ENCODE measurements at regions not wholly inside any gene's neighbourhood (a gene's known extent, or its start where the extent isn't known, plus 50 kb on each side); places are given as distances from the start of the nearest gene placed in this dataset.

- DNase-seq (ENCODE audit: low spot score) = no peak
Measured at GRCh38 chr1:234975941-234976860, 152.4 kb downstream of the TOMM20 start.

GRCh38 chr1:234975122-234975940, 153.3 kb downstream of the TOMM20 start:
- DNase-seq (ENCODE audit: low spot score) = peak; percentile 98

- no peak for DNase-seq (ENCODE audit: low spot score)
Measured at GRCh38 chr1:234973426-234974250, 155.0 kb downstream of the TOMM20 start.

- DNase-seq (ENCODE audit: low spot score) = no peak
Measured at GRCh38 chr1:234972411-234973191, 156.0 kb downstream of the TOMM20 start.

- DNase-seq (ENCODE audit: low spot score) = no peak
Measured at GRCh38 chr1:234971586-234972297, 156.9 kb downstream of the TOMM20 start.

GRCh38 chr1:234970731-234971476, 157.7 kb downstream of the TOMM20 start:
- DNase-seq (ENCODE audit: low spot score) = peak; percentile 72

- peak; percentile 65 for DNase-seq (ENCODE audit: low spot score)
Measured at GRCh38 chr1:234970401-234970730, 158.3 kb downstream of the TOMM20 start.

GRCh38 chr1:234969581-234970400, 158.8 kb downstream of the TOMM20 start:
- peak; percentile 60 for DNase-seq (ENCODE audit: low spot score)

- no peak for DNase-seq (ENCODE audit: low spot score)
Measured at GRCh38 chr1:234969011-234969441, 159.6 kb downstream of the TOMM20 start.

- no peak for DNase-seq (ENCODE audit: low spot score)
Measured at GRCh38 chr1:234968451-234968850, 160.2 kb downstream of the TOMM20 start.

- DNase-seq (ENCODE audit: low spot score) = peak; percentile 33
Measured at GRCh38 chr1:234967121-234967520, 161.5 kb downstream of the TOMM20 start.

- no peak for DNase-seq (ENCODE audit: low spot score)
Measured at GRCh38 chr1:234965111-234965510, 163.5 kb downstream of the TOMM20 start.

- DNase-seq (ENCODE audit: low spot score) = no peak
Measured at GRCh38 chr1:234963904-234964702, 164.5 kb downstream of the TOMM20 start.

GRCh38 chr1:234963180-234963903, 165.3 kb downstream of the TOMM20 start:
- DNase-seq (ENCODE audit: low spot score) = peak; percentile 87

GRCh38 chr1:234962340-234962989, 166.2 kb downstream of the TOMM20 start:
- peak; percentile 96 for DNase-seq (ENCODE audit: low spot score)

GRCh38 chr1:234961456-234962339, 166.9 kb downstream of the TOMM20 start:
- peak; percentile 87 for DNase-seq (ENCODE audit: low spot score)

Measured in A172 (cell line).